H9 (cell line): ENCODE measurements at regions not wholly inside any gene's neighbourhood (a gene's known extent, or its start where the extent isn't known, plus 50 kb on each side); places are given as distances from the start of the nearest gene placed in this dataset.

ENCODE experiments used
- DNase-seq: peaks from one replicate; pipeline ENCODE4 v3.0.0-alpha.2; 2017
- H2AFZ ChIP-seq: one replicate; pipeline ENCODE4 v1.6.1; 2013; ENCODE audit warnings: mild to moderate bottlenecking, low read length, control low read depth, moderate library complexity
- H2AK5ac ChIP-seq: 2 replicates; pipeline ENCODE4 v1.6.1; 2013; ENCODE audit warnings: low read length, control low read depth, mixed read lengths; ENCODE audit not compliant: insufficient read length
- H2BK120ac ChIP-seq: one replicate; pipeline ENCODE4 v1.6.1; 2013; ENCODE audit warnings: low read depth, mild to moderate bottlenecking, low read length, control low read depth, inconsistent platforms; ENCODE audit not compliant: poor library complexity, severe bottlenecking
- H2BK12ac ChIP-seq: 2 replicates; pipeline ENCODE4 v1.6.1; 2013; ENCODE audit warnings: low read length, control low read depth, mixed read lengths, low read depth; ENCODE audit not compliant: insufficient read length
- H2BK15ac ChIP-seq: 2 replicates; pipeline ENCODE4 v1.6.1; 2013; ENCODE audit warnings: low read depth, low read length, control low read depth
- H2BK20ac ChIP-seq: one replicate; pipeline ENCODE4 v1.6.1; 2013; ENCODE audit warnings: low read depth, mild to moderate bottlenecking, low read length, control low read depth, inconsistent platforms; ENCODE audit not compliant: poor library complexity, severe bottlenecking
- H2BK5ac ChIP-seq: 2 replicates; pipeline ENCODE4 v1.6.1; 2013; ENCODE audit warnings: low read length, control low read depth, mixed read lengths; ENCODE audit not compliant: insufficient read length
- H3K14ac ChIP-seq: 2 replicates; pipeline ENCODE4 v1.6.1; 2013; ENCODE audit warnings: low read length, control low read depth; ENCODE audit not compliant: insufficient read depth
- H3K18ac ChIP-seq: 2 replicates; pipeline ENCODE4 v1.6.1; 2013; ENCODE audit warnings: low read depth, mild to moderate bottlenecking, mixed read lengths, low read length, control low read depth; ENCODE audit not compliant: insufficient read length
- H3K23ac ChIP-seq: 2 replicates; pipeline ENCODE4 v1.6.1; 2013; ENCODE audit warnings: low read length, control low read depth, mixed read lengths, low read depth; ENCODE audit not compliant: insufficient read length
- H3K23me2 ChIP-seq: 2 replicates; pipeline ENCODE4 v1.6.1; 2013; ENCODE audit warnings: low read depth, mild to moderate bottlenecking, mixed read lengths, low read length, control low read depth; ENCODE audit not compliant: insufficient read length, poor library complexity, severe bottlenecking
- H3K27ac ChIP-seq: 2 replicates; pipeline ENCODE4 v1.5.1; 2013; ENCODE audit warnings: low read length, control low read depth, mixed read lengths, low read depth; ENCODE audit not compliant: insufficient read length
- H3K27me3 ChIP-seq: 2 replicates; pipeline ENCODE4 v1.6.1; 2013; ENCODE audit warnings: low read length, control low read depth, inconsistent platforms; ENCODE audit not compliant: insufficient read depth
- H3K4ac ChIP-seq: 2 replicates; pipeline ENCODE4 v1.6.1; 2013; ENCODE audit warnings: low read depth, mild to moderate bottlenecking, control low read depth, inconsistent platforms, low read length, moderate library complexity
- H3K4me1 ChIP-seq: 2 replicates; pipeline ENCODE4 v1.6.1; 2013; ENCODE audit warnings: low read length, control low read depth, inconsistent platforms; ENCODE audit not compliant: insufficient read depth
- H3K4me2 ChIP-seq: 2 replicates; pipeline ENCODE4 v1.6.1; 2013; ENCODE audit warnings: low read length, control low read depth, mixed read lengths; ENCODE audit not compliant: insufficient read length, insufficient read depth
- H3K56ac ChIP-seq: 2 replicates; pipeline ENCODE4 v1.6.1; 2013; ENCODE audit warnings: low read depth, mild to moderate bottlenecking, mixed read lengths, low read length, control low read depth; ENCODE audit not compliant: insufficient read length
- H3K79me1 ChIP-seq: 2 replicates; pipeline ENCODE4 v1.6.1; 2013; ENCODE audit warnings: low read depth, mild to moderate bottlenecking, moderate library complexity, low read length, control low read depth, inconsistent platforms; ENCODE audit not compliant: insufficient read depth, poor library complexity, severe bottlenecking
- H3K79me2 ChIP-seq: 2 replicates; pipeline ENCODE4 v1.6.1; 2013; ENCODE audit warnings: low read length, control low read depth, inconsistent platforms; ENCODE audit not compliant: insufficient read depth
- H3K9ac ChIP-seq: 2 replicates; pipeline ENCODE4 v1.6.1; 2013; ENCODE audit warnings: low read length, control low read depth, mixed read lengths; ENCODE audit not compliant: insufficient read length; ENCODE audit errors: extremely low read depth
- H3K9me3 ChIP-seq: one replicate; pipeline ENCODE4 v1.6.1; 2013; ENCODE audit warnings: low read depth, low read length, inconsistent platforms; ENCODE audit not compliant: control insufficient read depth
- H3T11ph ChIP-seq: one replicate; pipeline ENCODE4 v1.6.1; 2013; ENCODE audit warnings: mild to moderate bottlenecking, low read length, control low read depth, inconsistent platforms
- H4K20me1 ChIP-seq: one replicate; pipeline ENCODE4 v1.6.1; 2013; ENCODE audit not compliant: control insufficient read depth, insufficient read length, insufficient read depth
- H4K5ac ChIP-seq: 2 replicates; pipeline ENCODE4 v1.6.1; 2013; ENCODE audit warnings: low read depth, mild to moderate bottlenecking, mixed read lengths, low read length, control low read depth; ENCODE audit not compliant: insufficient read length
- H4K8ac ChIP-seq: replicated peaks from 2 replicates; pipeline ENCODE4 v1.6.1; 2013; ENCODE audit warnings: low read length, control low read depth, mixed read lengths, low read depth; ENCODE audit not compliant: insufficient read length
- H4K91ac ChIP-seq: 2 replicates; pipeline ENCODE4 v1.6.1; 2013; ENCODE audit warnings: low read depth, mild to moderate bottlenecking, moderate library complexity, mixed read lengths, low read length, control low read depth; ENCODE audit not compliant: insufficient read length
- H3K27ac Mint-ChIP-seq, 3 experiments: 2 replicates in 2 of 3; 3 replicates in 1 of 3; pipeline ENCODE4 v1.8.0; 2020 to 2021; ENCODE audit warnings: mixed read lengths in 3 of 3, mild to moderate bottlenecking in 1 of 3, moderate library complexity in 1 of 3
- H3K27me3 Mint-ChIP-seq: 2 replicates; pipeline ENCODE4 v1.8.0; 2021; ENCODE audit warnings: low read depth, mild to moderate bottlenecking, moderate library complexity, mixed read lengths
- H3K36me3 Mint-ChIP-seq, 3 experiments: 2 replicates in 2 of 3; 3 replicates in 1 of 3; pipeline ENCODE4 v1.8.0; 2020 to 2021; ENCODE audit warnings: low read depth in 3 of 3, mixed read lengths in 3 of 3; ENCODE audit not compliant: insufficient read depth in 1 of 3
- H3K4me1 Mint-ChIP-seq, 2 experiments: 2 replicates each; pipeline ENCODE4 v1.8.0; 2020; ENCODE audit warnings: mixed read lengths in 2 of 2
- H3K4me3 Mint-ChIP-seq, 2 experiments: 2 replicates in 1 of 2; 3 replicates in 1 of 2; pipeline ENCODE4 v1.8.0; 2020 to 2021; ENCODE audit warnings: mild to moderate bottlenecking in 2 of 2, mixed read lengths in 2 of 2, moderate library complexity in 1 of 2
- H3K9me3 Mint-ChIP-seq, 2 experiments: 2 replicates in 1 of 2; 3 replicates in 1 of 2; pipeline ENCODE4 v1.8.0; 2020; ENCODE audit warnings: mild to moderate bottlenecking in 2 of 2, mixed read lengths in 2 of 2, moderate library complexity in 1 of 2
- CTCF ChIP-seq: fragments of 200-600 bp; sonication (generic); conservative IDR thresholded peaks from 3 replicates; pipeline ENCODE4 v1.8.0; 2021; ENCODE audit warnings: antibody characterized with exemption, mild to moderate bottlenecking
- WGBS: extraction: QIAGEN DNeasy Blood & Tissue Kit; methylation state at CpG from one replicate; pipeline ENCODE4 v1.1.7; 2013; ENCODE audit warnings: missing lambda C conversion rate, low lambda C conversion rate, mixed read lengths; ENCODE audit not compliant: insufficient read length; ENCODE audit errors: extremely low coverage; 5-methylcytosine and 5-hydroxymethylcytosine counted together

GRCh38 chr5:2156358-2157059 lies 273.8 kb upstream of the IRX4 start:
- H3K27me3 ChIP-seq = no peaks in the 10 kb centered on the region

More at GRCh38 chr5:2156358-2157059, 273.8 kb upstream of the IRX4 start:
- H3K14ac ChIP-seq = no peak overlapping the region
- peaks cover 8% of the 10 kb centered on the region for H3K27me3 Mint-ChIP-seq
- H3K27ac Mint-ChIP-seq = no peak overlapping the region
- H3K27ac ChIP-seq = no peak overlapping the region
- no peak overlapping the region for H2BK12ac ChIP-seq
- no peaks in the 10 kb centered on the region for H4K20me1 ChIP-seq
- H3K79me1 ChIP-seq = no peaks in the 10 kb centered on the region
- H3K4ac ChIP-seq = no peak overlapping the region
- no peak overlapping the region for H4K5ac ChIP-seq
- H2BK20ac ChIP-seq = no peak overlapping the region
- H3K18ac ChIP-seq = no peak overlapping the region
- no peak overlapping the region for H4K91ac ChIP-seq
- no peak for TF ChIP-seq CTCF
- H3K9me3 ChIP-seq = no peaks in the 10 kb centered on the region
- H3K23ac ChIP-seq = no peak overlapping the region
- no peak overlapping the region for H3K9ac ChIP-seq
- no peak overlapping the region for H2AK5ac ChIP-seq
- H3K36me3 Mint-ChIP-seq = no peaks in the 10 kb centered on the region
- H2BK15ac ChIP-seq = no peak overlapping the region
- no CpG with 5 or more reads among the region's 14 CpGs for WGBS
- no peaks in the 10 kb centered on the region for H3K9me3 Mint-ChIP-seq
- no peak overlapping the region for H4K8ac ChIP-seq
- H3K4me2 ChIP-seq = no peak overlapping the region
- no peaks in the 10 kb centered on the region for H3K4me1 Mint-ChIP-seq
- no peaks in the 10 kb centered on the region for H3K4me1 ChIP-seq
- no peak overlapping the region for H2AFZ ChIP-seq
- no peak overlapping the region for H3K56ac ChIP-seq
- no peak overlapping the region for H3K4me3 Mint-ChIP-seq
- no peak overlapping the region for H2BK120ac ChIP-seq
- no peak overlapping the region for H3T11ph ChIP-seq
- H2BK5ac ChIP-seq = no peak overlapping the region
- H3K79me2 ChIP-seq = no peaks in the 10 kb centered on the region
- H3K23me2 ChIP-seq = no peaks in the 10 kb centered on the region
- DNase-seq = no peak
